Kidney glomerular epithelial cell (primary cell): ENCODE measurements at regions not wholly inside any gene's neighbourhood (a gene's known extent, or its start where the extent isn't known, plus 50 kb on each side); places are given as distances from the start of the nearest gene placed in this dataset.
A peak's percentile ranks its signal among the peaks of the same experiment; 100 is the strongest.

Experiments used
- DNase-seq: peaks from one replicate; lab custom pipeline; 2025; lab: John Stamatoyannopoulos, UW

GRCh38 chr18:60978338-60978737, 354.9 kb upstream of the CDH20 start:
- peak; percentile 89 for DNase-seq

GRCh38 chr18:60980422-60981005, 352.7 kb upstream of the CDH20 start:
- no peak for DNase-seq

- peak; percentile 70 for DNase-seq
These were observed 351.4 kb upstream of the CDH20 start for GRCh38 chr18:60981682-60982328.

- no peak for DNase-seq
These were observed 350.9 kb upstream of the CDH20 start for GRCh38 chr18:60982329-60982695.

GRCh38 chr18:60982928-60983327, 350.3 kb upstream of the CDH20 start:
- no peak for DNase-seq

GRCh38 chr18:60984510-60984909, 348.7 kb upstream of the CDH20 start:
- peak; percentile 84 for DNase-seq

GRCh38 chr18:60987963-60988362, 345.3 kb upstream of the CDH20 start:
- DNase-seq = peak; percentile 13

- DNase-seq = no peak
These were observed 336.9 kb upstream of the CDH20 start for GRCh38 chr18:60996326-60996725.

GRCh38 chr18:60996822-60997221, 336.4 kb upstream of the CDH20 start:
- no peak for DNase-seq

- no peak for DNase-seq
These were observed 332.1 kb upstream of the CDH20 start for GRCh38 chr18:61001138-61001537.

GRCh38 chr18:61006687-61007224, 326.5 kb upstream of the CDH20 start:
- DNase-seq = no peak

GRCh38 chr18:61019338-61020301, 313.6 kb upstream of the CDH20 start:
- no peak for DNase-seq

GRCh38 chr18:61025596-61025995, 307.6 kb upstream of the CDH20 start:
- DNase-seq = no peak

GRCh38 chr18:61031626-61032025, 301.6 kb upstream of the CDH20 start:
- DNase-seq = no peak

- no peak for DNase-seq
These were observed 298.6 kb upstream of the CDH20 start for GRCh38 chr18:61034580-61034979.

- no peak for DNase-seq
These were observed 294.0 kb upstream of the CDH20 start for GRCh38 chr18:61039251-61039650.

GRCh38 chr18:61047794-61048193, 285.4 kb upstream of the CDH20 start:
- no peak for DNase-seq

- no peak for DNase-seq
These were observed 275.8 kb upstream of the CDH20 start for GRCh38 chr18:61057443-61057842.

GRCh38 chr18:61062258-61062657, 271.0 kb upstream of the CDH20 start:
- DNase-seq = no peak

- DNase-seq = no peak
These were observed 268.3 kb upstream of the CDH20 start for GRCh38 chr18:61064911-61065310.

GRCh38 chr18:61076986-61077385, 256.2 kb upstream of the CDH20 start:
- DNase-seq = no peak

GRCh38 chr18:61079714-61080113, 253.5 kb upstream of the CDH20 start:
- DNase-seq = no peak
